HG03460 (cell line): ENCODE measurements at regions not wholly inside any gene's neighbourhood (a gene's known extent, or its start where the extent isn't known, plus 50 kb on each side); places are given as distances from the start of the nearest gene placed in this dataset.
"Not testable (repeated sequence)": the region's sequence is repeated elsewhere in the genome, so short reads cannot be mapped to it uniquely, and the experiment has no call there.

Source experiments
- ATAC-seq: cut with Tn5 transposase; IDR thresholded peaks from one replicate; pipeline ENCODE4 v1.9.1; 2021; ENCODE audit not compliant: unreplicated experiment

DNA sequence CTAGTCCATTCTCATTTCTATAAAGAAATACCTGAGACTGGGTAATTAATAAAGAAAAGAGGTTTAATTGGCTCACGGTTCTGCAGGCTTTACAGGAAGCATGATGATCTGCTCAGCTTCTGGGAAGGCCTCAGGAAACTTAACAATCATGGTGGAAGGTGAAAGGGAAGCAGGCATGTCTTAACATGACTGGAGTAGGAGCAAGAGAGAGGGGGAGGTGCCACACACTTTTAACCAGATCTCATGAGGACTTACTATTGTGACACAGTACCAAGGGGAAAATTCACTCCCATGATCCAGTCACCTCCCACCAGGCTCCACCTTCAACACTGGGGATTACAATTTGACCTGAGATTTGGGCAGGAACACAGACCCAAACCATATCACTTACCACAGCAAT is 310.1 kb downstream of the SH3GL2 start:
- ATAC-seq, result not testable (repeated sequence)

DNA sequence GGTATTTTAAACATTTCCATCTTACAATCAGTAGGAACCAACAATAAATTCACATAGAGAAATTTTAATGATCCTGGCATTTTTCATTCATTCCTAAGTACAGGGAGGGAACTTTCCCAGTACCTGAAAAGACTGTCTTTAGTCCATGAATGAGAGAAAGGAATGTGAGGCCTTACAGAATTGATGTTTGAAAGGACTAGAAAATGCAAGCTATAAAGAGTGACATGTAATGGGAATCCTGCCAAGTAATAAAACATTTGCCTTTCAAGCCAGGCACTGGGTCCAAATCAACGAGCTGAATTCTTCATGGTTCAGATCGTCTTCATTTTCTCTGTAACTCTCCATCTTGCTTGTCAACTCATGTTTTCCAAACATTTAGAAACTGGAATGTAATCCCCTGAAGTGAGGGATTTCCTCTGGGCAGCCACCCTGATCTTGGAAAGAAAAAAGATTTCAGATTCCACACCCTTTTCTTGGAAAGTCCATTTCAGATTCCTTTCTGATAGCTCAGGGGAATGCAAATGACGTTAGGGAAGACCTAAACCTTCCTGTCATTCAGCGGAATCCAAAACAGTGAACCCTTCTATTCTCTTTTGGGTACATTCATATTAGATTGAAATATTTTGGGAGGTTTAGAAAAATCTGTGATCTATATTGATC is 315.8 kb downstream of the SH3GL2 start:
- ATAC-seq, result no peak

- ATAC-seq, result no peak
Measured at GRCh38 chr9:17900606-17901005, 321.7 kb downstream of the SH3GL2 start.

DNA sequence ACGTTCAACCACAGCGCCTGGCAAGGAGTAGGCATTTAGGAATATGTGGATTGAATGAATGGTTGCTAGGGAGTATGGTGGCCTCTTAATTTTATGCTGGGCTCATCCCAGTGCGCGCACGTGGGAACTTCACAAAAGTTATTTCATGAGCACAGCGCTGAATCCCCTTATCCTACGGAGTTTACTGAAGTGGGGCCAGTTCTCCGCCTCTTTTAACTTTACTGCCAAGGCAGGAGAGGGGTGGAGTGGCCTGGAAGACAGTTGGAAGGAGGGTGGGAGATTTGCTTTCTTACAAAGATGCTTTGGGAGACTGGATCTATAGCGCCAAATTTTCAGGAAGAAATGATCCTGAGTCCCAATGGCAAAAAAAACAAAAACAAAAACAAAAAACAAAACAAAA is 326.5 kb downstream of the SH3GL2 start:
- ATAC-seq, result no peak

GRCh38 chr9:17905781-17906175 is 326.9 kb downstream of the SH3GL2 start:
- ATAC-seq, result no peak

DNA sequence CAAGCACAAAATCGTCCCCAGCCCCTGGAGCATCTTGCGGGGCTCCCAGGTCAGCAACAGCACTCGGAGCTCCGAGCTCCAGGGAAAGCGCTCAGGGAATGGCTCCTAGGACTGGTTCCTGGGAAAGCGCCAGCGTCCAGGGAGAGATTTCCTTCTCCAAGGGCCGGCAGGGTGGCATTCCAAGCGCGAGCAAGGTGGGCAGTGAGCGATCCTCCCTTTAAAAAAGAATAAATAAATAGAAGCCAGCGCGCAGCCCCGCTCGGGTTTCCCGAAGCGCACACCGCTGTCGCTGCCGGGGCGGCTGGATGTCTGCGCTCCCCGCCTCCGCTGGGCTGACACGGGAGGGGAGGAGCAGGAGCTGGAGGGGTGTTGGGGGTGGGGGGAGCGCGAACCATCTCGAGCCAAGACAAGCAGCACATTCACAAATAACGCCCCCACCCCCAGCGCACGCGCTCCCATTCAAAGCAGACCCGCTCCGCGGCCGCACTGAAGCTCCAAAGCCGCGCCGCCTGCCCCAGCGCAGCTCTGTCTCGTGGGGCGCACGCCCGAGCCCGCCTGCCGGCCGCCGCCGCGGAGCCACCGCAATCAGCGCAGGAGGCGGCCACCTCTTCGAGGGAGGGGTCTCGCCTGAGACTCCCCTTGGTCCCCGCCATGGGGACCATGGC is 327.4 kb downstream of the SH3GL2 start:
- no peak for ATAC-seq

DNA sequence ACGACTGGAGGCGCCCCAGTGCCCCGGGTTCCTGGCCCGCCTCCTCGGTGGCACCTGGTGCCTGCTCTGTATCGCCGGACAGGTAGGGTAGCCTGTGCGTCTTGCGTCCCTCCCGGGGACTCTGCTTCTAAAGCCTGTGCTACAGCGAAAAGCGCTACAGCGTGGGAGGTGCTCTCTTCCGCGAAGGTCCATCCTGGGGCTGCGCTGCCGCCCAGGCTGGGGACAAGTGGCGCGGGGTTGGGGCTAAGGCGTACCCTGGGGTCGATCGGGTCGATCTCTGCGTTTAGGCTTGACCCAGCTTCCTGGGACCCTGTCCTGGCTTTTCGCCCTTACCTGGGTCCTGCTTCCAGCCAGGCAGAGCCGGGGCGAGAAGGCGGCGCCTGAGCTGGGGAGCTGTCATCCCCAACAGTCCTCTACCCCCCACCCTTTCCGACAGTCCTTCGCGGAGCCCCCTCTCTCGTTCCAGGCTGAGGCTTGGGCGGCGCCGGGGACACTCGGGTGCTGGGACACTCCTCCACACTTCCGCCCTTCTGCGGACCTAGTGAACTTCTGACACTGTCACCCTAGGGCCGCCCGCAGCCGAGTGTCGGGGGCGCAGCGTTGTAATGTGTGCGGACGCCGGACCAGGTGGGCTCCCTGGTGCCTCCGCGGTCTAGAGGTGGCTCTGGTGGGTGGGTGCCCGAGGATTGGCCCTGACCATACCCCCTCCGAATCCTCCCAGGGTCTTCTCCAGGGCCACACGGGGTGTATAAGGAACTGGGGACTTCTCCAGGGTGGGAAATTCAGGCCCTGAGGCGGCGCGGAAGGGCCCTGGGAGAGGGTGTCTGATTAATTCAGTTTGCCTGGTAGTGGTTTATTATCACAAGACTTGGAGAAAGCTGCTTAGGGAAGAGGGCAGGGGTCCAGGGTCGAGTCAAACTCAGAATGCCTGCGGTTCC is 328.2 kb downstream of the SH3GL2 start:
- ATAC-seq, result no peak

- ATAC-seq, result no peak
Measured at GRCh38 chr9:17907779-17908508, 329.1 kb downstream of the SH3GL2 start.

GRCh38 chr9:17926246-17926645 is 347.4 kb downstream of the SH3GL2 start:
- no peak for ATAC-seq

GRCh38 chr9:17927616-17928015 is 348.8 kb downstream of the SH3GL2 start:
- ATAC-seq, result no peak

GRCh38 chr9:17928228-17928627 is 349.4 kb downstream of the SH3GL2 start:
- ATAC-seq, result no peak

DNA sequence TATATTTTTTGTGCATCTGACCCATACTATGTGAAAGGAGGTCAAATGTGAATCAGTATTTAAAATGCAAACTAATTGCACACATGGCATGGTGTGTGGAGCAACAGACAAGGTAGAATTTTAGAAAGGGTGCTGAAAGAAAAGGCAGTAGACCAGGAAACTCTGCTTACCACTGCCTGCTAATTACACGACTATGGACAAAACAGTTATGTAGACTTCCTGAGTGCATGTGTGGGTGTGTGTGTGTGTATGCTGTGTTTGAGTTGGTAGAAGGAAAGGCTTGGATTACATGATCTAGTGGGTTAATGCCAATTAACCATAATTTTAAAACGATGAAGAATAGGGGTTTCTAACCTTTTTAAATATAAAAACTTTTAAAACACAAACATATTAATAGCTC is 349.9 kb downstream of the SH3GL2 start:
- ATAC-seq, result peak; percentile 57

GRCh38 chr9:17929506-17929905 is 350.6 kb downstream of the SH3GL2 start:
- no peak for ATAC-seq

GRCh38 chr9:17930071-17930470 is 351.2 kb downstream of the SH3GL2 start:
- no peak for ATAC-seq

DNA sequence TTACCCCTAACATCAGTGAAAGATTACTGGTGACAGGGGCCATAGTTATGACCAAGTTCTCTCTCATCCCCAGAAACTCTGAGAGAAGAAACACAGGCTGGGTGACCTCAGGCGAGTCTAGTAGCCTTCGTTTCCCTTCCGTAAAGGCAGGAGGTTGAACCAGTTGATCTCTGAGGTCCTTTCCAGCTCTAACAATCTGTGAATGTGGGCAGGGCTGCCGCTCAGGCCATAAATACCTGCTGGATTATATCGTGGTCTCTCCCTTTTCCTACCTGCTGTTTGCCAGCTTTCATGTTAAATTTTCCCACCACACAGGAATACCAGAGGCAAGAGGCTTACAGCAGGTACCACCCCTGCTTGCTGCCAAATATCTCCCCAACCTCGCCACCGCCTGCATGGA is 357.5 kb downstream of the SH3GL2 start:
- ATAC-seq, result no peak

DNA sequence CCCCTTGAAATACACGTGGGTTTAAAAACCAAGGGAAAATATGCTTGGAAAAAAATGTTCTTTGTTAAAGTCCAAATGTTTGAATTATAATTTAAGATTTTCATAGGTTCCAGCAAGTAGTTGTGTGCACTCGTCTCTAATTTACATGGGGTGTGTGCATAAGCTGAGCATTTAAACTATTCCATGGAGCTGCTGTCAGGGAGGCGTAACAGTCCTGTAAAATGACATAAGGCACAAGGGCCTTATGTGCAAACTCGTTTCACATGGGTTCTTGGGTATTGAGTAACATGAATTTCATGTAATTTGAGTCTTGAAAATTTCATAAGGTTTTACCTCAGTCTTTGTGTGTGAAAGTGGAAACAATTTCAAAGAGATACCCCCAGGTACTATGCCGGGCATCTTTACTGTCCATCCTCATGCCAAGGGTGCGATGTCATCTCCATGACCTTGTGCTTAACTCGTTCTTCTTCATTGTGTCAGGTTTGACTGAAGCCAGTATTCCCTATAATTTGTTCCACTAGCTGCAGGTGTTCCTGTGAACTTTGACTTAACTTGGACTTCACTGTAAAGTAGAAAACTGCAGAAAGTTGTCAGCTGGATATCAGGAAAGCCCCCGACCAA is 359.3 kb downstream of the SH3GL2 start:
- ATAC-seq, result no peak

- ATAC-seq, result no peak
Measured at GRCh38 chr9:17942498-17942897, 363.6 kb downstream of the SH3GL2 start.

- ATAC-seq, result no peak
Measured at GRCh38 chr9:17955409-17955808, 376.5 kb downstream of the SH3GL2 start.

DNA sequence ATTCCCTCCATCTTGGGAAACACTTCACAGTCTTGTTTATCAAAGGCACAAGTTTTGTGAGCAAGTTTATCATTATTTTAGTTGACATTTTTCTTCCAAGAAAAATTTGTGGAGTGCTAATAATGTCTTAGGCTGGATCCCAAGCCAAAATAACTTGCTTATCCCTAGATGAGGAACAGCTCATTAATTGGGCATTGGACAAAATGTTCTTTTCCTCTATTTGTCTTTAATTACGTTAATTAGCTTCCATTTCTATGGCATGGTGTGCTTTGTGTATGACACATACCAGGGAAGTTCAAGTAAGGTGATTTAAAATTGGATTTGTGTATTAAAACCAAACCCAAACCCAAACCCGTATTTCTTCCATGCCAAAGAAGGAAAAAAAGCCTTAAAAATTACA is 379.5 kb downstream of the SH3GL2 start:
- no peak for ATAC-seq

DNA sequence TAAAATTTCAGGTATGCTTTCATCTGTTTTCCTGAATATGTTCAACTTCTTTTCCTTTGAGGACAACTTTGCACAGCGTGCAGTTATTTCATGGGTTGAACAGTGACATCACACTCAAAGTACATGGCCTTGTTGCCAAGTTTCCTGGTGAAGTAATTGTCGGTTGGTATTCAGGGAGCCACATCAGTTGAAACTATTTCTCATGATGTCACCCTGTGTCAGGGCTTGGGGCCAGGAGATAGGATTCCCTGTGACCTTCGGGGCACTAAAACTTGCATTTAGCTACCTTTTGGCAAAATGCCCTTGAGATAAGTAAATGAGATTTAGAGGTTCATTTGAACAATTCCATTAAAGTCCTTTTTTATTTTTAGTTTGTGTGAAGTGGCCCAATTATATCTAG is 383.9 kb downstream of the SH3GL2 start:
- no peak for ATAC-seq

DNA sequence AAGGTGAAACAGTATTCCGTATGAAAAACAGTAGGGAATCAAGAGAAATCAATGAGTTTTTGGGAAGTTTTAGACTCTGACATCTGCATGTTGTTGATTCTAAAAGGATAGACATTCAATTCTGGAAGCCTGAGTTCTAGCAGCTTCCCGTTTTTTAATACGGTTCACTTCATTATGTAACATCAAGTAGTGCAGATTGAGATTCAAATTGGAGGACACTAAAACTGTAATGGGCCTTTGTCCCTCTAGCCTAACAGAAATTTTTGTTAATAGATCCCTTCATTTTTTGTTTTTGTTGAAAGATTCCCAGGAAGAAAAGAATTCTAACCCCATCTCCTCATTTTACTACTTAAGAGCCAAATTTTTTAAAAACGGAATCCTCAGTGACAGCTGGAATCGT is 384.6 kb downstream of the SH3GL2 start:
- ATAC-seq, result no peak
